ENCODE measurements at regions not wholly inside any gene's neighbourhood (a gene's known extent, or its start where the extent isn't known, plus 50 kb on each side); places are given as distances from the start of the nearest gene placed in this dataset.

DNA sequence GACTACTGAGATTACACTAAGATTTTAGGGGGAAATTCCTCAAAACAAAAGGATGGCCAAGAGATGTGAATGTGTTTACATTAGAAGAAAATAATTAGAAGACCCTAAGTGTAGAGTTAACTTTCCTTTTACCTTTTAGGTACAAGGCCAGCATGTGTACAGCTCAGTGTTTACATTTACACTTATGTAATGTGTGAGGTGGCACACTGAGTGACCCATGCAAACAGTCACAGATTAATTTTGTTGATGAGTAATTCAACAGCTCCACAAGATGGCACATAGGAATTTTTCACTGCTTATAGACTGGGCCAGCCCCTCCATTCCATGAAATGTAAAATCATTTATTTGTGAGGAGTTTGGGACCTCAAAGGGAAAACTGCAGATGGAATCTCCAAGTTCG, 90.1 kb upstream of the SLC12A2 start:
- no peak for DNase-seq (ENCODE audit: low read depth)

DNA sequence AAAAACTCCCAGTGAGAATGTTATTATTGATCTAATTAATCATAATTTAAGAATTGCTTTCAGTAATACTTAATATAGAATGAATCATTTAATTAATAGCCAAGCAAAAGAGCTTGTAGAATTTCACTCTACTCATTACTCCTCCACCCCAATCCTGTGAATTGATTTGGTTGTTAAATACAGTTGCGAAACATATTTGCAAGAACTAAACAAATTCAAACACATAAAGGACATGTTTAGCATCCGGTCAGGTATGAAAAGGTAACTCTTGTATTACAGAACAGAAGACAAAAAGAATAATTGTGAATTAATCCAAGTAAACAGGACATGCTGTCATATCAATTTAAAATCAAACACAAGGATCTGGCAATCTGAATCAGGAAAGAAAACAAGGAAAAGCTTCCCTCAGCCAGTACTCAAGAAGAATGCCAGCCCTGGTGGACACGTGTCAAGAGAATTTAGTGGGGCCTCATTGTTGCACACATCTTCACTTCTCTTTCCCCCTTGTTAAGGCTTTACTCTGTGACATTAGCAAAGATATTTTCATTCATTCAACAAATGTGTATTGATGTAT, 89.4 kb upstream of the SLC12A2 start:
- DNase-seq (ENCODE audit: low read depth): no peak

DNA sequence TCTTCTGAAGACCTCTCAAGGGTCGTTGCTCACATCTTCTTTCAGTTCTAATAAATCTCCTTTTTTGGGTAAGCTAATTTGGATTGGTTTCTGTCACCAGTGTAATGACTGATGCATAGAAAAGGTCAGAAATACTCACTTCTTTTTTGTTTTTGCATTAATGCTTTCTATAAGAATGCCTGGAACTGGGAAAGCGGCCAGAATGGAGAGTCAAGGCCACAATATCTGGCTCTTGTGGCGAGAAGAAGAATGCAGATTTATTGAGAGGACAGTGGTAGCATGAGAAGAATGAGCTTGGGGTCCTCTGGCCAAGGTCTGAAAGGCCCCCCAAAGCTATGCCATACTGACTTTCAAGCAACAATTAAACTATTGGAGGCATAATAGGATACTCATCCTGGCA, 88.0 kb upstream of the SLC12A2 start:
- no peak for DNase-seq (ENCODE audit: low read depth)

DNA sequence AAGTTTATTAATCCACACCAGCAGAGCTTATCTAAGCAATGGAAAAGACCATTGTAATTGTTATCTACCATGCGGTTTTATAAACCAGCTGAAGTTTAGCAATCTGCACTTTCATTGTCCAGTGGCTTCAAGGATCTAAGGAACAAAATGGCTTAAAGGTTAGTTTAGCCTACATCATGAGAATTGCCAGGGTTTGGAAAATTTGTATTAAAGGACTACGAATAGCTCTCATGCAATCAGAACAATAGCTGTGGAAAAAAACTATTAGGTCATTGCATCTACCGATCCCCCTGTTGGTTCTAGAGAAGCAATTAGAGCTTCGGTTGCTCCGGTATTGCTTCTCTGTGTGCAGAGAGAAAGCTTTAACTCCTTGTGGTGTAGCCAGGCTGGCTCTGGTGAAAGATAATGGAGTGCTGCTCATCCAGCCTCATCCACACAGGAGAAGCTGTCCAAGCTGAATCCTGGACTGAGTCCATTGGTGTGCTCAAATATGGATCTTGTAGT, 86.3 kb upstream of the SLC12A2 start:
- DNase-seq (ENCODE audit: low read depth): no peak

DNA sequence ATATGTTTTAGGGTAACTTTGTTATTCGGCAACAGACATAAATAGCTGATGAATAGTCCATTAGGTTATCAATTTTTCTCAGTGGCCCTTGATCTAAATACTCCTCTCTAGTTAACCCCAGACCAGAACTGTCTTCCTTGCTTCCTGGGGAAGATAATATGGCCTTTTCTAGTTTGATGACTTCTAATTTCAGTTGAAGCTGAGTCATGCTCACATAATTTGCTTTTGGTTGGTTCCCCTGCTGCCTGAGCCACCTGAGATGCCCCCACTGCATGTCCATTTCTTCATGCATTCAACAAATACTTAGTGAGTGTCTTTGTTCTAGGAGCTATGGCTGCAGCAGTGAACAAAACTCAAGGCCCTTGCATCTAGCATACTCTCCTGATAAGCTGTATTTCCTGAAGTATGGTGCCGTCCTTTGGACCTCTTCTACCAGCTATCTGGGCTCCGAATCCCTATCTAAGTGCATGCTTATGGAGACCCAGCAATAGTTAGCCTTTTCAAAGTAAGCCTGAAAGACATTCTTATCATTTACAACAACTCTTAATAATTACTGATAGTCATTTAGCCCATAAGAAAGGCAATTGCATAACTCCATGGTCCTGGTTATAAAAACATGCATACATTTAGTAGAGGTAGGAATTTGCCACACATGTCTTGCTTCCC, 84.5 kb upstream of the SLC12A2 start:
- no peak for DNase-seq (ENCODE audit: low read depth)

DNA sequence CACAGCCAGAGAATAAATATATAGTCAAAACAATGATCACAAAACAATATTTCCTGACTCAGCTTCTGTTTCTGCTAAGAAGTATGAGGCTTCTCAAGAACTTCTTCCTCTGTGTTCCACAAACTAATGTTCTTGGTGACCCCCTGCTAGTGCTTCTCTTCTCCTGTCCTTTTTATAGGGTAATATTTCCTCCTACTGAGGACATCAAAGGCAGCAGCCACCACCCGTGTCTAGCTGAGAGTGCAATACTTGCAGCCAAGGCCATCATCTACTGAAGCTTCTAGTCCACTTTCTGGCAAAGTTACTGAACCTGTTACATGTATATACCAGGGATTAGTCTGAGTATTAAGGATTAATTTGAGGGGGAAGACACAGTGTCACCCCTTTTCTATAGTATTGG, 83.7 kb upstream of the SLC12A2 start:
- DNase-seq (ENCODE audit: low read depth): no peak

DNA sequence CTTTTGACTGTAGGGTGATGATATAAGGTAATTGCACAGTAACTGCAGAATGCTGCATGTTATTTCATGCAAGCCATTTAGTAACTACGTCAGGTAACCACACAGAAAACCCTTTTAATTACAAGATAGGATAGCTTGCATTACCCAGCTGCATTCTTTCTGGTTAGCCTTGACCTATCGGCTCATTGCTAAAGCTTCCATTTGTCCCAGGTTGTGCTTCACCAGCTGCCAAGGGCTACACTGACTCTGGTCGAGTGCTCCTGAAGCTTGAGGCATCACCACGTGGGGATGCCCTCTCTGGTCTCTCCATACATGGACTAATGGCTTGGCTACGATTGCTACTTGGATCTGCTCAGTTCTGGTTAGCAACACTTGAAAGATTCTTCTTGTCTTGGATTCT, 81.1 kb upstream of the SLC12A2 start:
- no peak for DNase-seq (ENCODE audit: low read depth)

DNA sequence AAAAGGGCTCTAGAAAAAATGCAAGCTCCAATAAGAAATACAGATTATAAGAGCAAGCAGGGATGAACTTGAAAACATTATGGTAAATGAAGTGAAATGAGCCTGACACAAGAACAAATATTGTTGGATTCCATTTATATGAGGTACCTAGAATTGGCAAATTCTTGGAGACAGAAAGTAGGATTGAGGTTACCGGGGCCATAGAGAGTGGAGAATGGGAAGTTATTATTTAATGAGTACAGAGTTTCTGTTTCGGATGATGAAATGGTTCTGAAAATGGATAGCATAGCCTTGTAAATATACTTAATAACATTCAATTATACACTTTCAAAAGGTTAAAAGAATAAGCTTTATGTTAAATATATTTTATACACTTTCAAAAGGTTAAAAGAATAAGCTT, 75.6 kb upstream of the SLC12A2 start:
- DNase-seq (ENCODE audit: low read depth): no peak

DNA sequence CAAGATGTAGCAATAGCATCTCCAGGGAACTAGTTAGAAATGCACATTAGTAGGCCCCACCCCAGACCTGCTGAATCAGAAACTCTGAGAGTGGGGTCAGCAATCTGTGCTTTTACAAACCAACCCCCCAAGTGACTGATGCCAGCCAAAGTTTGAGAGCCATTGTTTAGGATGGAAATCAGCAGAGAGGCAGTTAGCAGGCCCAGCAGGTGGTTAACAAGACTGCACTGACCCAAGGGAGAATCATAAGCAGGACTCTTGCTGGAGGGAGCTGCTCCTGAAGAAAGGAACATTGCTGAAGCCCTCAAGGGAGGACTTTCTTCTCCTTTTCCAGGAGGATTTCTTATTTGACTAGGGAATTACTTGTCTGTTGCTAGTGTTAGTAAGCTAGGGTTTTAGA, 74.2 kb upstream of the SLC12A2 start:
- DNase-seq (ENCODE audit: low read depth): no peak

DNA sequence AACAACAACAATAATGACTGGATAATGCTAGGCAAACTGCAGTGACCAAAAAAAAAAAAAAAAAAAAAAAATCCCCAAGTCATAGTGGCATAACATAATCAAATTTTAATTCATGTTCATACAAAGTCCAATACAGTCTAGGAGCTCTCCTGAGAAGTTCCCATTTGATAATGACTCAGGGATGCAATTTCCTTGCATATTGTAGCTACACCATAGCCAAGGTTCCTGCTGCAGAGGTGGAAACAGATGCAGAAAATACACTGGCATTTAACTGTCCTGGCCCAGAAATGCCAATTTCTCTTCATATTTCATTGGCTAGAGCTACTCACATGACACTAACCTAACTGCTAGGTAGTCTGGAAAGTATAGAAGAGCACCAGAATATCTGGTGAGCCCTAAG, 72.2 kb upstream of the SLC12A2 start:
- no peak for DNase-seq (ENCODE audit: low read depth)

DNA sequence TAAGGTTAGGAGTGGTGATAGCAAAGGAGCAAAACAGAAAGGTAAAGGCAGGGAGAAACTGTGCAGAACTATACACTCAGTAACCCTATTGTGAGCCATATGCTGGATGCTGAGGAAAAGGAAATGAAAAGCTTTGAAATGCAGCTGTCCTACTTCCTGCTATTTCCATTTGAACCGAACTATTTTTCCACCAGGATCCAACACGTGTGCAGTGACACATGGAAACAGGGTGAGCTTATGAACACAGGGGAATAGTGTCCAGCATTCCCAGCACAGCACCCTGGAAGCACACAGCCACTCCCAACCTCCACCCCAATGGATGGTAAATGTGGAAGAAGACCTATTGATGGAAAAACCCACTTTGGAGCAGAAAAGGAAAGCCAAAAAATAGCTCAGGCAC, 69.0 kb upstream of the SLC12A2 start:
- DNase-seq (ENCODE audit: low read depth): no peak

DNA sequence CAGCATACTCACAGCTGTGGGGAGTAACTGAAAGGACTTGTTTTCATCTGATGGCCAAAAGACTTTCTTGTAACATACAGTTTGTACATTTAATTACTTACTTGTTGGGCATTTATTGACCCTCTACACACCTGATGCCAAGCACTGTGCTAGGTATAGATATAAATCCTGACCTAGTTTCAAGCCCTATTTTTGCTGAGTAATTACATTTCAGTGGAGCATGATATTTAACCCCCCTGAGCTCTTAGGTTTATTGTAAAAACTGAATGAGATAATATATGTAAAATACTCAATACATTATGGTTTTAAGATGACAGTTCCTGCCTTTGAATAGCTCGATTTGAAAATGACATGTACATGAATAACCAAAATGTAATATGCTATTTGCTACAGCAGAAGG, 68.1 kb upstream of the SLC12A2 start:
- DNase-seq (ENCODE audit: low read depth): no peak

DNA sequence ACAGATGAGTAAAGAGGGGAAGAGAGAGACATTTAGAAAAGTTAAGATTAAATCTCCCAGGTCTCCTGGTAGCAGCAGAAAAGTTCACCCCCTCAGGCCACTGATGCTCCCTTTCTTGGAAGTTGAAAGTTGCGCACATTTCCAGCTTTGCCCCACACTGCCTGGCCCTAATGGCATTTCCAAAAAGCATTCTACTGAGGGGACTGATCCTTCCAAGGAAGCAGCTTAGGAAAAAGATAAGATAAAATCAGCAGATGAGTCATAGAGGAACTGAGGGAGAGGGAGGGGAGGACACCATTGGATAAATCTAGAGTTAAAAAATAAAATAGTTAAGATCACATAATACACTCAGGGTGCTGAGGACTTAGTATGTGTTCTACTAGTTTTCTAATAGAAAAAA, 67.6 kb upstream of the SLC12A2 start:
- DNase-seq (ENCODE audit: low read depth): peak; percentile 53

DNA sequence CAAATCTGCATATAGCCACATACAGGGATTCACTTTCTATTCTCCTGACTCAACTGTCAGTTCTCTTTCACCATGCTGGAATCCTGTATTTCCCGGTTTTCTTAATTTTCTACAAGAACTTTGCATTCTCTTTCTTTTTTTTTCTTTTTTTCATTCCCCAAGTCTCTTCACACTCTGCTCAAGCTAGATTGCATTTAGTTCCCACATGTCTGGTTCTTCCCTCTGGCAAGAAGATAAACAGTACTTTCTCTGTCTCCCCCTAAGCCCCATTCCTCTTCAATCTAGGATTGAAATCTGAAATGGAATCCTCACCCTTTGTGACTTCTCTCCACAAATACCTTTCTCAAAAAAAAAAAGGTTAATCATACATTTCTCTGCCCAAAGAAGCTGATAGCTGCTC, 64.2 kb upstream of the SLC12A2 start:
- DNase-seq (ENCODE audit: low read depth): no peak

DNA sequence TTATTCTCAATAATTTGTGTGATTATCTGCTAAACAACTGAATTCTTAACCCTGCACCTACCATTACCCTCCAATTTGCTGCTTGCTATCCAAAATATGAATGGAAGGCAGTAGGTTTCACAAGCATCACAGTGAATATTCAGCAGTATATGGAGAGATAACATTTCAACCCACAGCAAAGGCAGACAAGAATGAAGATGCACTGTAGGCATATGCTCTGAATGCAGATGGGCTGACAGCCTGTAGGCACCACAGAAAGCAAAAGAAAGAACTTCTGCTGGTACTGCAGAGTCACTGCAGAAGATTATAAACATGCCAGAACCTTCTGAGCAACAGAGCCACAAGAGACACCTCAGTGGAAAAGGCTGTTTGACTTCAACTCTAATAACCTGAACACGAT, 63.6 kb upstream of the SLC12A2 start:
- DNase-seq (ENCODE audit: low read depth): no peak

DNA sequence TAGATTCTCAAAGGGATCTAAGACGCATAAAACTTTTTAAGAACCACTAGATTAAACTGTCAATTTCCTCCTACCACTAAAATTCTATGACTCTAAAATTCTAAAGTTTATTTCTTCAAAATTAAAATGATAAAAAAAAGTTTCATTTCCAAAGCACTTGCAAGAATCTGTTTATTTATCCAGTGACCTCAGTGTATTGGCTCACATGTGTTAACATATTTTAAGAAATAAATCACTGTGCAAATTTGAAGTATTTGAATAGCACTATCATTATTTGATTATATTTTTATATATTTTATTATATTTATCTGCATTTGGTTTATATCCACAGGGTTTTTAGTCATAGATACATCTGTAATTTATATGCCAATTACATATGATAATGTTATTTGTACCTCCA, 62.2 kb upstream of the SLC12A2 start:
- DNase-seq (ENCODE audit: low read depth): no peak
